ENCODE measurements at regions not wholly inside any gene's neighbourhood (a gene's known extent, or its start where the extent isn't known, plus 50 kb on each side); places are given as distances from the start of the nearest gene placed in this dataset.

DNA sequence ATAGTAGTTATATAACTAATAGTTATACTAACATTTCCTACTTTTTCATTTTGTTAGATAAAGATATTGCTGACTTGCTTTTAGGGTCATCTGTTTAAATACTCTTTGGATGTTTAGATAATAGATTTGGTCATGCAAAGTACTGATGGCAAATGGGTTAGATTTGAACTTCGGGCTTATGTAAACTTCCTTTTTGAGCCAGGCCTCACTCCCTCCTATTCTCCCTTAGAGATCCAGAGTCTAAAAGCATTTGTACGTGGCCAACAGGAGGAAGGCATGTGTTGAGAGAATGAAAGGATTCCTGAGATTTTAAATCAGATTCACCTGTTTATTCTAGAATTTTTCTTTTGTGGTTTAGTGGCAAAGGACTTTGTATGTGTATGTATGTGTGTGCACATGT is 106.4 kb upstream of the GBE1 start:
- TF ChIP-seq POLR2A (IDR thresholded peaks at IDR 0.05) = no peak
- TF ChIP-seq, protein P1, sequence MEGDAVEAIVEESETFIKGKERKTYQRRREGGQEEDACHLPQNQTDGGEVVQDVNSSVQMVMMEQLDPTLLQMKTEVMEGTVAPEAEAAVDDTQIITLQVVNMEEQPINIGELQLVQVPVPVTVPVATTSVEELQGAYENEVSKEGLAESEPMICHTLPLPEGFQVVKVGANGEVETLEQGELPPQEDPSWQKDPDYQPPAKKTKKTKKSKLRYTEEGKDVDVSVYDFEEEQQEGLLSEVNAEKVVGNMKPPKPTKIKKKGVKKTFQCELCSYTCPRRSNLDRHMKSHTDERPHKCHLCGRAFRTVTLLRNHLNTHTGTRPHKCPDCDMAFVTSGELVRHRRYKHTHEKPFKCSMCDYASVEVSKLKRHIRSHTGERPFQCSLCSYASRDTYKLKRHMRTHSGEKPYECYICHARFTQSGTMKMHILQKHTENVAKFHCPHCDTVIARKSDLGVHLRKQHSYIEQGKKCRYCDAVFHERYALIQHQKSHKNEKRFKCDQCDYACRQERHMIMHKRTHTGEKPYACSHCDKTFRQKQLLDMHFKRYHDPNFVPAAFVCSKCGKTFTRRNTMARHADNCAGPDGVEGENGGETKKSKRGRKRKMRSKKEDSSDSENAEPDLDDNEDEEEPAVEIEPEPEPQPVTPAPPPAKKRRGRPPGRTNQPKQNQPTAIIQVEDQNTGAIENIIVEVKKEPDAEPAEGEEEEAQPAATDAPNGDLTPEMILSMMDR (IDR thresholded peaks at IDR 0.05) = no peak
